ENCODE measurements at regions not wholly inside any gene's neighbourhood (a gene's known extent, or its start where the extent isn't known, plus 50 kb on each side); places are given as distances from the start of the nearest gene placed in this dataset.
"Not testable (repeated sequence)": the region's sequence is repeated elsewhere in the genome, so short reads cannot be mapped to it uniquely, and the experiment has no call there.

DNA sequence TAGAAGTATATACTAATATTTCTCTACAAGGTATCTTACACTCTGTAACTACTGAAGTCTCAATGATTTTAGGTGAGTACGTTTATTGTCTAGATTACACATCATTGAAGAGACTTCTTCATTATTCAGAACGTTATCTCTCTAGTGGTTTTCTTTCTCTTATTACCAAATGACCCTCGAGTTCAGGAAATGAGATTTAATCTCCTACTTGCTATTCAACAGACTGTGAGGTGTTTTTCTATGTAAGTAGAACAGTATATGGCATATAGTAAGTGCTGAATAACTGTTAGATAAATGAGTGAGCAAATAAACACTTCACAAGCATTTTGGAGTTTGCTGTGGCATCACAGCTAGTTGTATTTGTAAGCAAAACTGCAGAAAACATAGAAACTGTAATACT, 947.2 kb upstream of the SLC39A10 start:
- Mint-ChIP-seq H3K27me3 (no peaks in the 10 kb centered on the region), H3K4me3 (no peak overlapping the region), H3K4me1 (ENCODE audit: low read depth) (no peaks in the 10 kb centered on the region), H3K36me3 (no peaks in the 10 kb centered on the region), H3K27ac (no peak overlapping the region), H3K9me3 (no peaks in the 10 kb centered on the region)
- ChIA-PET POLR2A (no interaction called here), CTCF (no interaction called here)
- no peak for DNase-seq
- intact Hi-C loops (cut with micrococcal nuclease) = no loop called here

DNA sequence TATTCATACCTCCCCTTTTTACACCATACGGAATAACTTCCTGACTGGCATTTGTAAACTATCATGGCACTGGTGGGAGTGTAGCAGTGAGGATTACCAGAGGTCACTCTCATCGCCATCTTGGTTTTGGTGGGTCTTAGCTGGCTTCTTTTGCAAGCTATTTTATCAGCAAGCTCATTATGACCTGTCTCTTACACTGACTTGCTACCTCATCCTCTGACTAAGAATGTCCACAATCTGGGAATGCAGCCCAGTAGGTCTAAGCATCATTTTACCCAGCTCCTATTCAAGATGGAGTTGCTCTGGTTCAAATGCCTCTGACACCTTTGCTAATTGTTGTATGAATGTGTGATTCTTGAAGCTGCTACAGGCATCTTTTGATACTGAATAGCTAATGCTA, 950.8 kb upstream of the SLC39A10 start:
- intact Hi-C loops (cut with micrococcal nuclease) = no loop called here
- Mint-ChIP-seq H3K27me3 (no peaks in the 10 kb centered on the region), H3K36me3 (no peaks in the 10 kb centered on the region), H3K27ac (no peak overlapping the region), H3K4me3 (no peak overlapping the region), H3K4me1 (ENCODE audit: low read depth) (no peaks in the 10 kb centered on the region), H3K9me3 (no peaks in the 10 kb centered on the region)
- DNase-seq = no peak
- ChIA-PET POLR2A (no interaction called here), CTCF (no interaction called here)

DNA sequence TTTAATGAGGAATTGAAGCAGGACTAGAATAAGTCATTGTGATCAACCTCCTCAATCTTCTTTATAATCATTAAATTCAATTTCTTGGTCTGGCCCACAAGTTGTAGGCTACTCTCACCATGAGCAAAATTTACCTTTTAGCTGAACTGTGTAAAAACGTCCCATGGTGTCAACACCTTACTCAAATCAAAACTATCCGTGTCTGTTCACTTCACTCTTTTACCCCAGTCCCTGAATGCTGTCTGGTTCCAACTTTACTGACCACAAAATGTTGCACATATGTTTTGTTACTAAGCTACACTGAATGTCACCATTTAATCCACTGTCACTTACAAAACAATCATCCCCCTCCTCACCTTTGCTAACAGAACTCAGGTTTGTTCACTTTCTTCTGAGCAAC, 951.6 kb upstream of the SLC39A10 start:
- DNase-seq = no peak
- Mint-ChIP-seq H3K27ac (no peak overlapping the region), H3K4me1 (ENCODE audit: low read depth) (no peaks in the 10 kb centered on the region), H3K27me3 (no peaks in the 10 kb centered on the region), H3K9me3 (no peaks in the 10 kb centered on the region), H3K36me3 (no peaks in the 10 kb centered on the region), H3K4me3 (no peak overlapping the region)
- intact Hi-C loops (cut with micrococcal nuclease) = no loop called here
- CTCF ChIA-PET = no interaction called here
- POLR2A ChIA-PET = no interaction called here

DNA sequence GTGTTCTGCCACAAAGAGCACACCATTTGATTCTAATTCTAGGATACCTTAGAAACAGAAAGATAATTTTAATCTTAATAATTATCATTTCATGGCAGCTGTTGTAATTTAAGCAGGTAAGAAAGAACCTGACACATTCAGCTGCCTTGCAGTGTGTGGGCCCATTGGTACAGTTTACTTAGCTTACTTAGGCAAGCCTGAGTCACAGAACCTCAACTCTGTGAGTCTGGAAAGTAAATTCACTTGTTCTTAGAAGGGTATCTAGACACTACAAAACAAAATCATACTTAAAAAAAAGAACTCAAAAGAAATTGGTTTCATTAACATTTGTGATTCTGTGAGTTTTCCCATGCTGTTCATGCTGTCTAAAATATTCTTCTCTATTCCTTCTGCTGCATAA, 956.3 kb upstream of the SLC39A10 start:
- DNase-seq = no peak
- CTCF ChIA-PET = no interaction called here
- H3K27ac Mint-ChIP-seq = no peak overlapping the region
- H3K36me3 Mint-ChIP-seq = no peaks in the 10 kb centered on the region
- H3K9me3 Mint-ChIP-seq = peaks cover 3% of the 10 kb centered on the region
- no peak overlapping the region for H3K4me3 Mint-ChIP-seq
- intact Hi-C loops (cut with micrococcal nuclease) = no loop called here
- H3K4me1 Mint-ChIP-seq (ENCODE audit: low read depth) = no peaks in the 10 kb centered on the region
- POLR2A ChIA-PET = no interaction called here
- peaks cover 4% of the 10 kb centered on the region for H3K27me3 Mint-ChIP-seq

DNA sequence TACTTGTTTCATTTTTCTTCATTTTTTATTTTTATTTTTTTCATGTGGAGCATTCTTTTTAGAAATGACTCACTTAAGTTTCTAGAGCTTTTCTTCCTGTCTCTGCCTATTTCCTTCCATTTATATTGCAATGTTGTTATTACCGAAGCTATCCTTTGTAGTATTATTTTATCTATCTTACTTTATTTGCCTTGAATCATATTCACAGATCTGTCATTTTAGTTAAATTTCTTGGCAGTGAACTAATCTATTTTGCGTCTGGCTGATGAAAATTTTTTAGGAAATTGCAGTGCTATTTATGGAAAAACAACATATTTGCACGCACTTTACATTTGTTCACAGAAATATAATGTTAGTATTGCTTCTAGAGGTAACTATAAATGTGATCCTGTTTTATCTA, 956.9 kb upstream of the SLC39A10 start:
- ChIA-PET POLR2A (no interaction called here), CTCF (no interaction called here)
- Mint-ChIP-seq H3K36me3 (no peaks in the 10 kb centered on the region), H3K4me1 (ENCODE audit: low read depth) (no peaks in the 10 kb centered on the region), H3K27me3 (peaks cover 4% of the 10 kb centered on the region), H3K27ac (no peak overlapping the region), H3K4me3 (no peak overlapping the region), H3K9me3 (peaks cover 7% of the 10 kb centered on the region)
- intact Hi-C loops (cut with micrococcal nuclease) = no loop called here
- DNase-seq = no peak

DNA sequence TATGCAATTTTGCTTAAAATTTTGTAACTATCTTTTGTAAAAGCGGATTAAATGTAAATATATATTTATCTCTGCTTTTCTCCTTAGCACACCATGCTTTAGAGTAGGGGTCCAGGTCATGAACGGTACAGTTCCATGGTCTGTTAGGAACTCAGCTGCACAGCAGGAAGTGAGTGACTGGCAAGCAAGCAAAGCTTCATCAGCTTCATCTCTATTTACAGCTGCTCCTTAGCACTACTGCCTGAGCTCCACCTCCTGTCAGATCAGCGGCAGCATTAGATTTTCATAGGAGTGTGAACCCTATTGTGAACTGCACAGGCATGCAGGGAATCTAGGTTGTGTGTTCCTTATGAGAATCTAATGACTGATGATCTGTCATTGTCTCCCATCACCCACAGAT, 959.0 kb upstream of the SLC39A10 start:
- Mint-ChIP-seq H3K36me3 (no peaks in the 10 kb centered on the region), H3K27me3 (peaks cover 4% of the 10 kb centered on the region), H3K4me3 (no peak overlapping the region), H3K4me1 (ENCODE audit: low read depth) (no peaks in the 10 kb centered on the region), H3K27ac (no peak overlapping the region), H3K9me3 (peaks cover 7% of the 10 kb centered on the region)
- CTCF ChIA-PET = no interaction called here
- intact Hi-C loops (cut with micrococcal nuclease) = no loop called here
- POLR2A ChIA-PET = no interaction called here
- DNase-seq = no peak

DNA sequence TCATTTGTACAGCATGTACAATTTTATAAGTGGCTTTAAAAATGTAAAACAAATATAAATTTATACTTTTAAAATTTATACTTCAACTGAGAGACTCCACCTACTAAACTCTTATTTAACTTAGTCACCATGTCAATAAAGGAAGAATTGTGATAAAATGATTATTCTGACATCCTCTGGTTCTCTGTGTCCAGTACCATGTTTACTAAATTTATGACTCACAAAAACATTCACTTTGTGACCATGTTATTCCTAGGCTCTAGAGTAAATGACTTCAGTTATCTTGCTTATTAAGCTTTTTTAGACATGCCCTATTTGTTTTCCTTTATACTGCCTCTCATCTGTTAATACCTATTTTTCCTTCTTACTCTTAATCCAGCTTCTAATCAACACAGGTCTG, 959.6 kb upstream of the SLC39A10 start:
- ChIA-PET POLR2A (no interaction called here), CTCF (no interaction called here)
- intact Hi-C loops (cut with micrococcal nuclease) = no loop called here
- Mint-ChIP-seq H3K36me3 (no peaks in the 10 kb centered on the region), H3K27me3 (peaks cover 4% of the 10 kb centered on the region), H3K4me3 (no peak overlapping the region), H3K27ac (no peak overlapping the region), H3K4me1 (ENCODE audit: low read depth) (no peaks in the 10 kb centered on the region), H3K9me3 (peaks cover 7% of the 10 kb centered on the region)
- no peak for DNase-seq

DNA sequence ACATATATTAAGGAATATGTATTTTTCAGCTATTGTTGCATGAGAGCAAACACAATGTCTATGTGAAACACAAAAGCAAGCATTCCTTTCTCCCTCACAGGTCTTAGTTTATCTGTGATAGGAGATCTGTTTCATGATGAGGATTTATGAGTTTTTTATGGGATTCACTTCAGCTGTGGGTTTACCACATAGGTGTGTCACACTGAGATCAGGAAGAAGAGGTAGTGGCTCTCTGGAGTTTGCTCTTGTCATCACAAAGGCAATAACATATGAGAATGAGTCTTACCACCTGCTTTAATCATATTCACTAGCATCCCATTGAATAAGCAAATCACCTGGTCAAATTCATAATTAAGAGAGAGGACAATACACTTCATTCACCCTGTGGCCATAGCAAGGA, 960.3 kb upstream of the SLC39A10 start:
- CTCF ChIA-PET = no interaction called here
- intact Hi-C loops (cut with micrococcal nuclease) = no loop called here
- Mint-ChIP-seq H3K36me3 (no peaks in the 10 kb centered on the region), H3K4me1 (ENCODE audit: low read depth) (no peaks in the 10 kb centered on the region), H3K27me3 (peaks cover 4% of the 10 kb centered on the region), H3K27ac (no peak overlapping the region), H3K4me3 (no peak overlapping the region), H3K9me3 (peaks cover 7% of the 10 kb centered on the region)
- DNase-seq = no peak
- POLR2A ChIA-PET = no interaction called here

DNA sequence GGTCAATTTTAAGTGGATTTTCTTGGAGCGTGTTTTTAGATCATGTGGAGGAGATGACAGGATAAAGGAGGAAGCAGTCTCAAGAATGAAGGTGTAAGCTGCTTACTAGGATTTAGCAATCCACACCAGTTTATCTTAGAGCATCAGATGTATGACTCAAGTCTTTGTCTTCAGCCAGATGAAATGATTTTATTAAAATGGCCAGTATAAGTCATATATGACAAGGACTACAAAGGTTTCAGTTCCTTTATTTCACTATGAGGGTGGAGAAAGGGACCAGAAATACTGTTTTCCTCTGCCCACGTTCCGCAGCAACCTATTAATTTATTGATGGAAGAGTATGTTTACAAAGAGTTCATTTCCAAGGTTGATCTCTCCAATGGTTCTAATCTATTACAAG, 970.5 kb upstream of the SLC39A10 start:
- Mint-ChIP-seq H3K27ac (no peak overlapping the region), H3K4me3 (no peak overlapping the region), H3K27me3 (no peaks in the 10 kb centered on the region), H3K36me3 (no peaks in the 10 kb centered on the region), H3K9me3 (no peaks in the 10 kb centered on the region), H3K4me1 (ENCODE audit: low read depth) (no peaks in the 10 kb centered on the region)
- CTCF ChIA-PET = no interaction called here
- POLR2A ChIA-PET = no interaction called here
- DNase-seq = no peak
- intact Hi-C loops (cut with micrococcal nuclease) = no loop called here

DNA sequence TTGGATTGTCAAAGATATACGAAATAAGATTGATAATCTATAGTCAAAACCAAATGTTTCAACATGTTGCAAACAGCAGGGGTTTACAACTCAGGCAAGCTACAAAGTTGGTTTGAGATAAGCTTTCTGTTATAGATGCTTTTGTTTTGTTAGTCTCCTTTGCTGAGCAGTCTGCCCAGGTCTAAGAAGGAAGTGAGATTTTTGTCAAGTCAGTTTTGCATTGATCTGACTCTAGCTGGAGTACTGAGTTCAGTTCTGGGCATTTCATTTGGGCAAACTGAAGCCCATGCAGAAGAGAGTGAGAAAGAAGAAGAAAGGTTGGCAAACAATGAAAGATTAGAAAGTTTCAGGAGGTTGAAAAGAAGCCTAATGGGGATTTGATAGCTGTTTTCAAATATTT, 983.0 kb upstream of the SLC39A10 start:
- Mint-ChIP-seq H3K9me3 (no peaks in the 10 kb centered on the region), H3K4me1 (ENCODE audit: low read depth) (no peaks in the 10 kb centered on the region)

DNA sequence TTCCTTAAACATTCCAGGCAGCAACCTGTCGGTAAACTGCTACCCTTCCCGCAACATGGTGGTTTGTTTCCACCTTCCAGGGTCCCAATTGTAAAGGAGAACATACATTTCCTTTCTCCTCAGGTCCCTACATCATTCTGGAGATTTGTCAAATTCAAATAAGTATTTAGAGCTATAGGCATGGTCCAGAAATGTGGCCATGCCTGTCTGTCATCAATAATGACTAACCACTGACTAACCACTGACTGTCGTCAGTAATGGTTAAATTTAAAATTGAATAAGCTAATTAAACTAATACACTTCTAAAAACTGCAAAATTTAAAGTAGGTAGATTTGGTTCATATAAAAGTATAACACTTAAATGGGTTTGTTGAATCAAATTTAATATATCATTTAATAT, 984.0 kb upstream of the SLC39A10 start:
- ChIA-PET CTCF (no interaction called here), POLR2A (no interaction called here)
- Mint-ChIP-seq H3K4me3 (no peak overlapping the region), H3K36me3 (no peaks in the 10 kb centered on the region), H3K27me3 (no peaks in the 10 kb centered on the region), H3K27ac (no peak overlapping the region), H3K4me1 (ENCODE audit: low read depth) (no peaks in the 10 kb centered on the region), H3K9me3 (no peaks in the 10 kb centered on the region)
- intact Hi-C loops (cut with micrococcal nuclease) = no loop called here
- DNase-seq = no peak

More for the DNA sequence above, 983.0 kb upstream of the SLC39A10 start:
- ChIA-PET CTCF (no interaction called here), POLR2A (no interaction called here)
- H3K27me3 Mint-ChIP-seq = no peaks in the 10 kb centered on the region
- H3K27ac Mint-ChIP-seq = no peak overlapping the region
- H3K36me3 Mint-ChIP-seq = no peaks in the 10 kb centered on the region
- intact Hi-C loops (cut with micrococcal nuclease) = no loop called here
- no peak for DNase-seq
- no peak overlapping the region for H3K4me3 Mint-ChIP-seq

DNA sequence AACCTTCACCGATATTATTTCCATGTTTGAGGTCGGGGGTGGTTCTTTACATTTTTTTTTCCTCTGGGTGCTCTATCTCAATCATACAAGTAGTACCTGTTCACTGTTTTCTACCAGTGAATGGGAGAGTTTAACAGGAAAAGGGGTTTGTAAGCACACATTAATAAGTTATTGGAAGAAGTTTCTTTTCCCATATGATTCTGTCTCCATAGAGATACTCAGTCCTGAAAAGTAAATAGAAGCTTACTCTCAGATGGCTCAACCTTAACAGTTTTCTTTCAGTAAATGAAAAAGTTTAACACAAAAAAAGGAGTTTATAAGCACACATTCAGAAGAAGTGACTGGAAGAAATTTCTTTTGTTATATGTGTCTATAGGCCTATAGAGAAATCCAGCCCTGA, 995.6 kb upstream of the SLC39A10 start:
- Mint-ChIP-seq H3K4me3 (no peak overlapping the region), H3K27ac (no peak overlapping the region), H3K4me1 (ENCODE audit: low read depth) (no peaks in the 10 kb centered on the region), H3K27me3 (no peaks in the 10 kb centered on the region), H3K9me3 (no peaks in the 10 kb centered on the region), H3K36me3 (no peaks in the 10 kb centered on the region)
- intact Hi-C loops (cut with micrococcal nuclease) = no loop called here
- POLR2A ChIA-PET = no interaction called here
- no peak for DNase-seq
- CTCF ChIA-PET = no interaction called here

DNA sequence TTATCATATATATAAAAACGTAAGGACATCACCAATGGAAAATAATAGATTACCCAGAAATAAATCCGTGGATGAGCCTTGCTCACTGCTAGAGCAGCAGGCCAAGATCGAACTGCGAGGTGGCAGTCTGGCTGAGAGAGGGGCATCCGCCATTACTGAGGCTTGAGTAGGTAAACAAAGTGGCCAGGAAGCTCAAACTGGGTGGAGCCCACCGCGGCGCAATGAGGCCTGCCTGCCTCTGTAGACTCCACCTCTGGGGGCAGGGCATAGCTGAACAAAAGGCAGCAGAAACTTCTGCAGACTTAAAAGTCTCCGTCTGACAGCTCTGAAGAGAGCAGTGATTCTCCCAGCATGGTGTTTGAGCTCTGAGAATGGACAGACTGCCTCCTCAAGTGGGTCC, 1018.0 kb upstream of the SLC39A10 start:
- H3K4me1 Mint-ChIP-seq (ENCODE audit: low read depth); POLR2A ChIA-PET; H3K27me3 Mint-ChIP-seq; CTCF ChIA-PET; H3K9me3 Mint-ChIP-seq; intact Hi-C loops (cut with micrococcal nuclease); DNase-seq; H3K27ac Mint-ChIP-seq; H3K4me3 Mint-ChIP-seq; H3K36me3 Mint-ChIP-seq: not testable (repeated sequence)

DNA sequence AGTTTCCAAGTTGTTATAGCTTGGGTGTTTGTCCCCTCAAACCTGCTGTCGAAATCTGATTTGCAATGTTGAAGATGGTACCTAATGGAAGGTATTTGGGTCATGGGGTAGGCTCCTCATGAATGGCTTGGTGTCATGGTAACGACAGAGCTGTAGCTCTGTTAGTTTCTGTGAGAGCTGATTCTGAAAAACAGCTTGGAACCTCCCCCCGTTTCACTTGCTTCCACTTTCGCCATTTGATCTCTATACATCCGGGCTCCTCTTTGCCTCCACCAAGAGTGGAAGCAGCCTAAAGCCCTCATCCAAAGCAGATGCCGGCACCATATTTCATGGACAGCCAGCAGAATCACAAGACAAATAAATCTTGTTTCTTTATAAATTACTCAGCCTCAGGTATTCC, 1035.1 kb upstream of the SLC39A10 start:
- H3K9me3 Mint-ChIP-seq = no peaks in the 10 kb centered on the region

More for the DNA sequence above, 1035.1 kb upstream of the SLC39A10 start:
- intact Hi-C loops (cut with micrococcal nuclease) = no loop called here
- ChIA-PET CTCF (no interaction called here), POLR2A (no interaction called here)
- Mint-ChIP-seq H3K27ac (no peak overlapping the region), H3K4me3 (no peak overlapping the region), H3K4me1 (ENCODE audit: low read depth) (no peaks in the 10 kb centered on the region), H3K36me3 (no peaks in the 10 kb centered on the region), H3K27me3 (no peaks in the 10 kb centered on the region)
- no peak for DNase-seq

Measured in activated CD4-positive, alpha-beta memory T cell treated with anti-CD3 and anti-CD28 coated beads for 36 hours (primary cell).